Caco-2 (cell line): ENCODE measurements at regions not wholly inside any gene's neighbourhood (a gene's known extent, or its start where the extent isn't known, plus 50 kb on each side); places are given as distances from the start of the nearest gene placed in this dataset.

Source experiments
- BruUV-seq: library from RNA; stranded (reverse); fragments of 400-500 nt; replicated peaks from 2 replicates; lab custom pipeline; 2021; lab: Mats Ljungman, UMichigan
- CTCF ChIA-PET: fragments of 300-600 bp; sonication (Branson Sonifier 250); formaldehyde crosslinking; loops from one replicate; lab custom pipeline; 2022; ENCODE audit warnings: antibody characterized with exemption; lab: Charles Lee
- POLR2A ChIA-PET: fragments of 300-600 bp; sonication (Branson Sonifier 250); formaldehyde crosslinking; loops from one replicate; lab custom pipeline; 2022; ENCODE audit warnings: antibody characterized with exemption; lab: Charles Lee
- DNase-seq, 2 experiments: peaks; one replicate each; pipeline versions ENCODE4 v3.0.0 to v3.0.0-alpha.2; 2020 to 2022
- H3K27me3 ChIP-seq: replicated peaks from 2 replicates; pipeline ENCODE4 v1.6.0; 2011; ENCODE audit warnings: low read length; ENCODE audit not compliant: control insufficient read depth, insufficient read depth
- H3K36me3 ChIP-seq: 2 replicates; pipeline ENCODE4 v1.5.1; 2011; ENCODE audit warnings: low read length; ENCODE audit not compliant: control insufficient read depth, insufficient read depth
- H3K4me1 ChIP-seq: fragments of 250-450 bp; sonication (Bioruptor Pico); 2 replicates; pipeline ENCODE4 v1.5.1; 2020; ENCODE audit warnings: mild to moderate bottlenecking
- H3K4me3 ChIP-seq: 2 replicates; pipeline ENCODE4 v1.5.1; 2011; ENCODE audit warnings: low read depth, mild to moderate bottlenecking, control low read depth, low read length
- H3K9me3 ChIP-seq: fragments of 250-450 bp; sonication (Bioruptor Pico); 2 replicates; pipeline ENCODE4 v1.5.1; 2020; ENCODE audit warnings: mild to moderate bottlenecking, moderate library complexity
- H3K27ac Mint-ChIP-seq: one replicate; pipeline ENCODE4 v1.8.0; 2022; ENCODE audit warnings: mixed read lengths; ENCODE audit not compliant: unreplicated experiment
- H3K27me3 Mint-ChIP-seq: one replicate; pipeline ENCODE4 v1.8.0; 2022; ENCODE audit warnings: mixed read lengths; ENCODE audit not compliant: insufficient read depth, unreplicated experiment
- H3K36me3 Mint-ChIP-seq: one replicate; pipeline ENCODE4 v1.8.0; 2022; ENCODE audit warnings: mild to moderate bottlenecking, mixed read lengths; ENCODE audit not compliant: insufficient read depth, unreplicated experiment
- H3K4me1 Mint-ChIP-seq: one replicate; pipeline ENCODE4 v1.8.0; 2022; ENCODE audit warnings: low read depth, mixed read lengths; ENCODE audit not compliant: unreplicated experiment
- H3K4me3 Mint-ChIP-seq: one replicate; pipeline ENCODE4 v1.8.0; 2022; ENCODE audit warnings: mild to moderate bottlenecking, moderate library complexity, mixed read lengths; ENCODE audit not compliant: unreplicated experiment
- H3K9me3 Mint-ChIP-seq: one replicate; pipeline ENCODE4 v1.8.0; 2022; ENCODE audit warnings: mixed read lengths; ENCODE audit not compliant: unreplicated experiment
- intact Hi-C: fragments of 100-400 bp; cut with micrococcal nuclease; formaldehyde crosslinking; loops from one replicate; pipeline ENCODE4 v1.10.0; 2022; ENCODE audit not compliant: unreplicated experiment
- TF ChIP-seq, protein P1 (sequence below), 2 experiments: fragments of 200-600 bp in 1 of 2; IDR thresholded peaks; 1 replicate in 1 of 2; 2 replicates in 1 of 2; pipeline versions ENCODE4 v1.5.1 to v1.8.0; 2011 to 2022; ENCODE audit warnings: antibody characterized with exemption in 1 of 2, control low read depth in 1 of 2, inconsistent platforms in 1 of 2, low read depth in 1 of 2, low read length in 1 of 2, mild to moderate bottlenecking in 1 of 2, moderate library complexity in 1 of 2; ENCODE audit not compliant: insufficient read depth in 1 of 2, severe bottlenecking in 1 of 2, unreplicated experiment in 1 of 2

DNA sequence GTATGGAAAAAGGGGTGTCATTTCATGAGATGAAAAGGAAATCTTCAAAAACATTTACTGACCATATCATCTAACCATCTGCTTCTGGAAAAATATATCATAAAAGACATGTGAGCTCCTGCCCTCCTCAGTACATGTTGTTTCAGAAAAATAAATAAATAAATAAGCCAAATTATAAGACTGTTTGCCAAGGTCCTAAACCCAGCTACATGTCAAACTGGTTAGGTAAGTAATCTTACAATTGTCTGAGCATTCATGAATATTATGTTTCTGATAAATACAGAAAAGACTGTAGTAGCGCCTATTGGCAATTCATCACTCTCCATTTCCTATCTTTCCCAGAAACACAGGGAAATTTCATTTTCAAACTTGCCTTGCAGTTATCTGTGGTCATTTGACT, 138.9 kb upstream of the SETBP1 start:
- H3K4me3 ChIP-seq = no peak overlapping the region
- BruUV-seq = no TSS peak
- CTCF ChIA-PET = no interaction called here
- POLR2A ChIA-PET = no interaction called here
- Mint-ChIP-seq H3K27me3 (peaks cover 2% of the 10 kb centered on the region), H3K4me3 (no peak overlapping the region), H3K9me3 (no peaks in the 10 kb centered on the region), H3K36me3 (no peaks in the 10 kb centered on the region), H3K4me1 (no peaks in the 10 kb centered on the region), H3K27ac (no peak overlapping the region)
- H3K4me1 ChIP-seq = no peaks in the 10 kb centered on the region
- H3K9me3 ChIP-seq = no peaks in the 10 kb centered on the region
- TF ChIP-seq, protein P1, sequence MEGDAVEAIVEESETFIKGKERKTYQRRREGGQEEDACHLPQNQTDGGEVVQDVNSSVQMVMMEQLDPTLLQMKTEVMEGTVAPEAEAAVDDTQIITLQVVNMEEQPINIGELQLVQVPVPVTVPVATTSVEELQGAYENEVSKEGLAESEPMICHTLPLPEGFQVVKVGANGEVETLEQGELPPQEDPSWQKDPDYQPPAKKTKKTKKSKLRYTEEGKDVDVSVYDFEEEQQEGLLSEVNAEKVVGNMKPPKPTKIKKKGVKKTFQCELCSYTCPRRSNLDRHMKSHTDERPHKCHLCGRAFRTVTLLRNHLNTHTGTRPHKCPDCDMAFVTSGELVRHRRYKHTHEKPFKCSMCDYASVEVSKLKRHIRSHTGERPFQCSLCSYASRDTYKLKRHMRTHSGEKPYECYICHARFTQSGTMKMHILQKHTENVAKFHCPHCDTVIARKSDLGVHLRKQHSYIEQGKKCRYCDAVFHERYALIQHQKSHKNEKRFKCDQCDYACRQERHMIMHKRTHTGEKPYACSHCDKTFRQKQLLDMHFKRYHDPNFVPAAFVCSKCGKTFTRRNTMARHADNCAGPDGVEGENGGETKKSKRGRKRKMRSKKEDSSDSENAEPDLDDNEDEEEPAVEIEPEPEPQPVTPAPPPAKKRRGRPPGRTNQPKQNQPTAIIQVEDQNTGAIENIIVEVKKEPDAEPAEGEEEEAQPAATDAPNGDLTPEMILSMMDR (IDR thresholded peaks at IDR 0.05; ENCODE audit: insufficient read depth in 1 of 2, low read depth in 1 of 2, low read length in 1 of 2, severe bottlenecking in 1 of 2, unreplicated experiment in 1 of 2) = no peak
- H3K27me3 ChIP-seq = no peaks in the 10 kb centered on the region
- intact Hi-C loops = no loop called here
- no peak for DNase-seq
- no peaks in the 10 kb centered on the region for H3K36me3 ChIP-seq

DNA sequence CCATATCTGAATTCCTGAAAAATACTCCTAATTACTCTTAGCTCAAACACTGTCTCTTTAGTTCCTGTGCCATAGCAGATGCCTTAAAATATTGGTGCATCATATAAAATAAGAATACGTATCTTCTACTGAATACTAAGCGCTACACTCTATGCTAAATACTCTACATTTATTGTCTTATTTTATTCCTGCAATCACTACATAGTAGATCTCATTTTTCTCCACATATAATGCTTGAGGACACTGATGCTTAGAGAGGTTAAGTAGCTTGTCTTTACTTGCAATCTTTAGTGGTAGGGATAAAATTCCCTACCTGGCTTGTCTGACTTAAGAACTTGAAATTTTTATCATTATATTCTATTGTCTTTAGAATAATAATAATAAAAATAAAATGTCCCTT, 137.3 kb upstream of the SETBP1 start:
- no peak overlapping the region for H3K27ac Mint-ChIP-seq
- H3K36me3 ChIP-seq = no peaks in the 10 kb centered on the region
- ChIA-PET CTCF (no interaction called here), POLR2A (no interaction called here)
- no peaks in the 10 kb centered on the region for H3K36me3 Mint-ChIP-seq
- no peaks in the 10 kb centered on the region for H3K27me3 ChIP-seq
- no peaks in the 10 kb centered on the region for H3K9me3 Mint-ChIP-seq
- no TSS peak for BruUV-seq
- intact Hi-C loops = no loop called here
- DNase-seq = no peak
- no peaks in the 10 kb centered on the region for H3K9me3 ChIP-seq
- no peak overlapping the region for H3K4me3 ChIP-seq
- H3K4me1 ChIP-seq = no peaks in the 10 kb centered on the region
- H3K4me1 Mint-ChIP-seq = no peaks in the 10 kb centered on the region
- TF ChIP-seq, protein P1 (IDR thresholded peaks at IDR 0.05; ENCODE audit: insufficient read depth in 1 of 2, low read depth in 1 of 2, low read length in 1 of 2, severe bottlenecking in 1 of 2, unreplicated experiment in 1 of 2) = no peak
- H3K4me3 Mint-ChIP-seq = no peak overlapping the region
- H3K27me3 Mint-ChIP-seq = peaks cover 2% of the 10 kb centered on the region

DNA sequence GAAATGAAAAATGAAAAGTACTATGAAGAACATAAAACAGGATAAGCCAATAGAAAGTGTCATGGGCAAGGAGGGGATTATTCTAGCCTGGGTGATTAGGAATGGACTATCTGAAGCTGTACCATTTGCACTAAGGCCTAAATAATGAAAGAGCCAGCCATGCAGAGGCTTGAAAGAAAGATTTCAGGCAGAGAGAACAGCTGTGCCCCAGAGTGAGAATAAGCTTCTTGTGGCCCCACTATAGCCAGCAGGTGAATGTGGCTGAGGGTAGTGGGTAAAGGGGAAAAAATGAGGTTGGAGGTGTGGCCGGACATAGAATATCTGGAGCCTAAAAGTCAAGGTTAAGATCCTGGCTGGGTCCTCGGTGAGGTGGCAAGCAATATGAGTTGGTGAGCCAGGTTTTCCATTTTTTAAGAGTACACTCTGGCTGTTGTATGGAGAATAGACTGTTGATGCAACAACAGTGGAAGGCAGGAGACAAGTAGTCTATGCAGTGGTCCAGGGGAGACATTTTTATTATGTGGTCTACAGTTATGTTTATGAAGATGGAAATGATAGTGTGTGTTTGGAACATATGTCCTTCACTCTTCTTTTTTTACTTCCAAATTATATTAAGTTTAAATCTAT, 135.2 kb upstream of the SETBP1 start:
- no peaks in the 10 kb centered on the region for H3K4me1 ChIP-seq
- Mint-ChIP-seq H3K27me3 (peaks cover 2% of the 10 kb centered on the region), H3K4me1 (no peaks in the 10 kb centered on the region), H3K27ac (no peak overlapping the region), H3K9me3 (no peaks in the 10 kb centered on the region), H3K4me3 (no peak overlapping the region), H3K36me3 (no peaks in the 10 kb centered on the region)
- intact Hi-C loops = no loop called here
- TF ChIP-seq, protein P1 (IDR thresholded peaks at IDR 0.05; ENCODE audit: insufficient read depth in 1 of 2, low read depth in 1 of 2, low read length in 1 of 2, severe bottlenecking in 1 of 2, unreplicated experiment in 1 of 2) = no peak
- ChIA-PET POLR2A (no interaction called here), CTCF (no interaction called here)
- H3K4me3 ChIP-seq = no peak overlapping the region
- BruUV-seq = no TSS peak
- H3K9me3 ChIP-seq = no peaks in the 10 kb centered on the region
- no peaks in the 10 kb centered on the region for H3K36me3 ChIP-seq
- H3K27me3 ChIP-seq = no peaks in the 10 kb centered on the region
- DNase-seq = no peak
